ENCODE measurements at regions not wholly inside any gene's neighbourhood (a gene's known extent, or its start where the extent isn't known, plus 50 kb on each side); places are given as distances from the start of the nearest gene placed in this dataset.

GRCh38 chr7:115709664-115710063 is 320.9 kb downstream of the TFEC start:
- H3K4me1 Mint-ChIP-seq = peaks cover 8% of the 10 kb centered on the region
- H2AFZ ChIP-seq (replicated peaks) = no peak overlapping the region
- no peaks in the 10 kb centered on the region for H3F3A ChIP-seq (ENCODE audit: low read depth)
- peaks cover 4% of the 10 kb centered on the region for H3K27me3 Mint-ChIP-seq (ENCODE audit: insufficient read depth, low read depth)
- no peak overlapping the region for H3K4me3 ChIP-seq
- H3K27me3 ChIP-seq = no peaks in the 10 kb centered on the region
- H3K4me2 ChIP-seq = no peak overlapping the region
- H3K27ac Mint-ChIP-seq = no peak overlapping the region
- no peaks in the 10 kb centered on the region for H3K9me3 ChIP-seq (ENCODE audit: low read depth)
- no peaks in the 10 kb centered on the region for H3K79me2 ChIP-seq (ENCODE audit: low read depth)
- H3K36me3 ChIP-seq = no peaks in the 10 kb centered on the region
- H3K9me3 Mint-ChIP-seq = no peaks in the 10 kb centered on the region
- H3K4me3 Mint-ChIP-seq = no peak overlapping the region
- TF ChIP-seq EZH2 (IDR thresholded peaks at IDR 0.05) (no peak), EZH2phosphoT487 (IDR thresholded peaks at IDR 0.05) (no peak)
- TF ChIP-seq, protein P1, sequence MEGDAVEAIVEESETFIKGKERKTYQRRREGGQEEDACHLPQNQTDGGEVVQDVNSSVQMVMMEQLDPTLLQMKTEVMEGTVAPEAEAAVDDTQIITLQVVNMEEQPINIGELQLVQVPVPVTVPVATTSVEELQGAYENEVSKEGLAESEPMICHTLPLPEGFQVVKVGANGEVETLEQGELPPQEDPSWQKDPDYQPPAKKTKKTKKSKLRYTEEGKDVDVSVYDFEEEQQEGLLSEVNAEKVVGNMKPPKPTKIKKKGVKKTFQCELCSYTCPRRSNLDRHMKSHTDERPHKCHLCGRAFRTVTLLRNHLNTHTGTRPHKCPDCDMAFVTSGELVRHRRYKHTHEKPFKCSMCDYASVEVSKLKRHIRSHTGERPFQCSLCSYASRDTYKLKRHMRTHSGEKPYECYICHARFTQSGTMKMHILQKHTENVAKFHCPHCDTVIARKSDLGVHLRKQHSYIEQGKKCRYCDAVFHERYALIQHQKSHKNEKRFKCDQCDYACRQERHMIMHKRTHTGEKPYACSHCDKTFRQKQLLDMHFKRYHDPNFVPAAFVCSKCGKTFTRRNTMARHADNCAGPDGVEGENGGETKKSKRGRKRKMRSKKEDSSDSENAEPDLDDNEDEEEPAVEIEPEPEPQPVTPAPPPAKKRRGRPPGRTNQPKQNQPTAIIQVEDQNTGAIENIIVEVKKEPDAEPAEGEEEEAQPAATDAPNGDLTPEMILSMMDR (IDR thresholded peaks at IDR 0.05) = no peak
- H3K4me1 ChIP-seq = no peaks in the 10 kb centered on the region
- no peaks in the 10 kb centered on the region for H4K20me1 ChIP-seq (ENCODE audit: low read depth)
- H3K27ac ChIP-seq = no peak overlapping the region
- H3K36me3 Mint-ChIP-seq = no peaks in the 10 kb centered on the region
- no peak overlapping the region for H3K9ac ChIP-seq
- DNase-seq (ENCODE audit: low spot score) = no peak

DNA sequence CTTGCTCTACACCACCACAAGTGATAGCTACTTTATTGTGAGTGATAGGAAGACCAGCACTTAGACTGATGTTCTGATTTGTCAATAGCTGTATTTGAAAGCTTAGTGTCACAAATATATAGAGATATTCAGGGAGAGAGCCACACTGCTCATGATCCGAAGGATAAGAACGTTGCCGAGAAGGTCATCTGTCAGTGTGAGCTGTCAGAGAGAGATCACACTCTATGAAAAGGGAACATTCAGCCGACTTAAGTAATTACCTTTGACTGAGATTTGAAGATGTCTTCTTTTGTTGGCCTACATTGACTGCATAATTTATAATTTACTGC is 322.6 kb downstream of the TFEC start:
- H4K20me1 ChIP-seq (ENCODE audit: low read depth) = no peaks in the 10 kb centered on the region
- no peaks in the 10 kb centered on the region for H3K9me3 ChIP-seq (ENCODE audit: low read depth)
- H3F3A ChIP-seq (ENCODE audit: low read depth) = no peaks in the 10 kb centered on the region
- no peaks in the 10 kb centered on the region for H3K36me3 ChIP-seq
- H3K79me2 ChIP-seq (ENCODE audit: low read depth) = no peaks in the 10 kb centered on the region
- Mint-ChIP-seq H3K36me3 (no peaks in the 10 kb centered on the region), H3K27ac (no peak overlapping the region), H3K27me3 (ENCODE audit: insufficient read depth, low read depth) (peaks cover 4% of the 10 kb centered on the region), H3K4me3 (no peak overlapping the region), H3K9me3 (no peaks in the 10 kb centered on the region), H3K4me1 (peaks cover 8% of the 10 kb centered on the region)
- H3K27me3 ChIP-seq = no peaks in the 10 kb centered on the region
- no peak for DNase-seq (ENCODE audit: low spot score)
- TF ChIP-seq EZH2phosphoT487 (IDR thresholded peaks at IDR 0.05) = no peak
- TF ChIP-seq, protein P1 (IDR thresholded peaks at IDR 0.05) = no peak
- no peak for TF ChIP-seq EZH2 (IDR thresholded peaks at IDR 0.05)
- H2AFZ ChIP-seq (replicated peaks) = no peak overlapping the region
- H3K4me2 ChIP-seq = no peak overlapping the region
- no peak overlapping the region for H3K27ac ChIP-seq
- no peak overlapping the region for H3K4me3 ChIP-seq
- H3K9ac ChIP-seq = no peak overlapping the region
- H3K4me1 ChIP-seq = no peaks in the 10 kb centered on the region

- Mint-ChIP-seq H3K27me3 (ENCODE audit: insufficient read depth, low read depth) (peaks cover 4% of the 10 kb centered on the region), H3K36me3 (no peaks in the 10 kb centered on the region), H3K27ac (no peak overlapping the region), H3K4me1 (peaks cover 8% of the 10 kb centered on the region), H3K9me3 (no peaks in the 10 kb centered on the region), H3K4me3 (no peak overlapping the region)
- no peaks in the 10 kb centered on the region for H3F3A ChIP-seq (ENCODE audit: low read depth)
- H3K4me1 ChIP-seq = no peaks in the 10 kb centered on the region
- TF ChIP-seq, protein P1 (IDR thresholded peaks at IDR 0.05) = peak; percentile 50
- TF ChIP-seq EZH2 (IDR thresholded peaks at IDR 0.05) (no peak), EZH2phosphoT487 (IDR thresholded peaks at IDR 0.05) (no peak)
- H3K4me3 ChIP-seq = no peak overlapping the region
- peak; percentile 24 for DNase-seq (ENCODE audit: low spot score)
- H4K20me1 ChIP-seq (ENCODE audit: low read depth) = no peaks in the 10 kb centered on the region
- no peaks in the 10 kb centered on the region for H3K9me3 ChIP-seq (ENCODE audit: low read depth)
- H3K4me2 ChIP-seq = no peak overlapping the region
- no peaks in the 10 kb centered on the region for H3K36me3 ChIP-seq
- no peak overlapping the region for H2AFZ ChIP-seq (replicated peaks)
- H3K79me2 ChIP-seq (ENCODE audit: low read depth) = no peaks in the 10 kb centered on the region
- H3K27ac ChIP-seq = no peak overlapping the region
- no peak overlapping the region for H3K9ac ChIP-seq
- no peaks in the 10 kb centered on the region for H3K27me3 ChIP-seq
These were observed 323.1 kb downstream of the TFEC start for GRCh38 chr7:115707258-115708012.
